ENCODE measurements at regions not wholly inside any gene's neighbourhood (a gene's known extent, or its start where the extent isn't known, plus 50 kb on each side); places are given as distances from the start of the nearest gene placed in this dataset.

- no peak for TF ChIP-seq CTCF (IDR thresholded peaks at IDR 0.05; ENCODE audit: insufficient read depth, low read depth, low read length)
- no peak for TF ChIP-seq EZH2 (IDR thresholded peaks at IDR 0.05; ENCODE audit: insufficient read depth, low read length)
These were observed 94.5 kb upstream of the TBC1D5 start for GRCh38 chr3:17836919-17837318.

Data from astrocyte (in vitro differentiated cells and primary cell).